Activated naive CD4-positive, alpha-beta T cell treated with anti-CD3 and anti-CD28 coated beads, Interleukin-2, amount 10 ng/mL, durations not matched to agents 7 days and 5 days (primary cell): ENCODE measurements at regions not wholly inside any gene's neighbourhood (a gene's known extent, or its start where the extent isn't known, plus 50 kb on each side); places are given as distances from the start of the nearest gene placed in this dataset.

ENCODE experiments used
- CTCF ChIA-PET: fragments of 350-600 bp; sonication (Branson Sonifier 250); formaldehyde crosslinking; loops from one replicate; lab custom pipeline; 2021; ENCODE audit warnings: antibody characterized with exemption; lab: Charles Lee
- DNase-seq: peaks from one replicate; pipeline ENCODE4 v3.0.0-alpha.2; 2020
- H3K27ac Mint-ChIP-seq: one replicate; pipeline ENCODE4 v1.8.0; 2021; ENCODE audit warnings: mild to moderate bottlenecking, moderate library complexity, mixed read lengths
- H3K27me3 Mint-ChIP-seq: one replicate; pipeline ENCODE4 v1.8.0; 2021; ENCODE audit warnings: mild to moderate bottlenecking, mixed read lengths
- H3K36me3 Mint-ChIP-seq: one replicate; pipeline ENCODE4 v1.8.0; 2021; ENCODE audit warnings: mixed read lengths
- H3K4me1 Mint-ChIP-seq: one replicate; pipeline ENCODE4 v1.8.0; 2021; ENCODE audit warnings: mixed read lengths
- H3K4me3 Mint-ChIP-seq: one replicate; pipeline ENCODE4 v1.8.0; 2021; ENCODE audit warnings: mild to moderate bottlenecking, moderate library complexity, mixed read lengths
- H3K9me3 Mint-ChIP-seq: one replicate; pipeline ENCODE4 v1.8.0; 2021; ENCODE audit warnings: mixed read lengths

DNA sequence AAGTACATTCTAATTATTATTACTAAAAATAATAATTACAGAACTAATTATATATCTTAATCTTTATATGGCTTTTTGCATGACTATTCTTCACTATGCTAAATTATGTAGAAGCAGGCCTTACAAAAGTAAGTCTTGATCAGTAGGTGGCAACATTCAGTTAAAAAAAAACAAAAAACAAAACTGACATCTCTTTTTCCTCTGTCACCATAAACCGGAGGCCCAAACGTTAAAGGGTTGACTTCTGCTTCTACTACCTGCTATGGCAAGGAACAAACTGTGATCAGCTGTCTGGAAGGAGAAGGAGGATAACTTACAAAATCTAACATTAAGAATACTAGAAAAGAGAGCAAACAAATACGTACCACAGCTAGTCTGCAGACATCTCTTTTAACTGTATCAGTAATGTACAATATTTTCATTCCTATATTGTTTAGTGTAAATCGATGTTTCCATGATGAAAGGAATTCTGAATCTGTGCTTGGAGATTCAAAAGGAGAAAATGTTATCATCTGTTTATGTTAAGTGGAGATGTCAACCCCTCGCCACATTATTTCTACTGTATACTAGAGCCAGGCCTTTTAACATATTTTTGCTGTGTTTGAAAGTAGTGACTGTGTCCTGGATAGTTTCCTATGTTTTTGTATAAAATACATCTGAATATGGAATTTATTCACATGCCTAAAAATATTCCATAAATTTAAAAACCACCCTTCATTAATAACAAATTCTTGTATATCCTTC lies 1525.4 kb downstream of the SLITRK1 start:
- Mint-ChIP-seq H3K9me3 (no peaks in the 10 kb centered on the region), H3K4me1 (no peaks in the 10 kb centered on the region), H3K27ac (no peak overlapping the region), H3K4me3 (no peak overlapping the region), H3K27me3 (no peaks in the 10 kb centered on the region), H3K36me3 (no peaks in the 10 kb centered on the region)
- CTCF ChIA-PET = no interaction called here
- no peak for DNase-seq

DNA sequence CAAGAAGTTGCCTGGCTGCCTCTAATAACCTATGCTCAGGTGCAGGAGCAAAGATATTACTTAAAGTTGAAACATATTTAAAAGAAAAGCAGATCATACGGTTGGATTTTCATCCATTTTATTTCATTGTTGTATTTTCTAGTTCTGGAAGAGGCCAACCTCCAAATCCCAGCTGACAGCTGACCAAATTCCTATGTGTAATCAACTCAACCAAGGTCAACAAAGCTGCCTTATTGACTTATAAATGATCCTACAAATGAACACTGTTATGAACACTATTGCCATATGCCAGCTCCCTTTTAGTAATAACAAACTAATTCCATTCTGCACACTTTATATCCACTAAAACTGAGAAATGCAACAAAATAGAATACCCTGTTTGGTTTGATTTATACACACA lies 1537.4 kb downstream of the SLITRK1 start:
- peaks cover 6% of the 10 kb centered on the region for H3K9me3 Mint-ChIP-seq
- H3K27ac Mint-ChIP-seq = no peak overlapping the region
- no peak for DNase-seq
- no peaks in the 10 kb centered on the region for H3K27me3 Mint-ChIP-seq
- CTCF ChIA-PET = no interaction called here
- no peaks in the 10 kb centered on the region for H3K36me3 Mint-ChIP-seq
- no peaks in the 10 kb centered on the region for H3K4me1 Mint-ChIP-seq
- no peak overlapping the region for H3K4me3 Mint-ChIP-seq

- Mint-ChIP-seq H3K4me3 (no peak overlapping the region), H3K27me3 (no peaks in the 10 kb centered on the region), H3K4me1 (no peaks in the 10 kb centered on the region), H3K9me3 (peaks cover 8% of the 10 kb centered on the region), H3K36me3 (no peaks in the 10 kb centered on the region), H3K27ac (no peak overlapping the region)
- CTCF ChIA-PET = no interaction called here
- no peak for DNase-seq
These were observed 1541.2 kb downstream of the SLITRK1 start for GRCh38 chr13:82341116-82341515.

- H3K9me3 Mint-ChIP-seq = peaks cover 5% of the 10 kb centered on the region
- DNase-seq = no peak
- H3K27ac Mint-ChIP-seq = no peak overlapping the region
- no peaks in the 10 kb centered on the region for H3K27me3 Mint-ChIP-seq
- H3K4me3 Mint-ChIP-seq = no peak overlapping the region
- no peaks in the 10 kb centered on the region for H3K4me1 Mint-ChIP-seq
- no peaks in the 10 kb centered on the region for H3K36me3 Mint-ChIP-seq
- CTCF ChIA-PET = no interaction called here
These were observed 1551.8 kb downstream of the SLITRK1 start for GRCh38 chr13:82330499-82330898.

- Mint-ChIP-seq H3K27me3 (no peaks in the 10 kb centered on the region), H3K4me3 (no peak overlapping the region), H3K9me3 (peaks cover 19% of the 10 kb centered on the region), H3K27ac (no peak overlapping the region), H3K36me3 (no peaks in the 10 kb centered on the region), H3K4me1 (no peaks in the 10 kb centered on the region)
- DNase-seq = no peak
- CTCF ChIA-PET = no interaction called here
These were observed 1559.2 kb downstream of the SLITRK1 start for GRCh38 chr13:82323101-82323500.

- Mint-ChIP-seq H3K36me3 (no peaks in the 10 kb centered on the region), H3K9me3 (peaks cover 5% of the 10 kb centered on the region), H3K4me3 (no peak overlapping the region), H3K4me1 (no peaks in the 10 kb centered on the region), H3K27me3 (no peaks in the 10 kb centered on the region), H3K27ac (no peak overlapping the region)
- CTCF ChIA-PET = no interaction called here
- no peak for DNase-seq
These were observed 1576.7 kb downstream of the SLITRK1 start for GRCh38 chr13:82305588-82305987.

DNA sequence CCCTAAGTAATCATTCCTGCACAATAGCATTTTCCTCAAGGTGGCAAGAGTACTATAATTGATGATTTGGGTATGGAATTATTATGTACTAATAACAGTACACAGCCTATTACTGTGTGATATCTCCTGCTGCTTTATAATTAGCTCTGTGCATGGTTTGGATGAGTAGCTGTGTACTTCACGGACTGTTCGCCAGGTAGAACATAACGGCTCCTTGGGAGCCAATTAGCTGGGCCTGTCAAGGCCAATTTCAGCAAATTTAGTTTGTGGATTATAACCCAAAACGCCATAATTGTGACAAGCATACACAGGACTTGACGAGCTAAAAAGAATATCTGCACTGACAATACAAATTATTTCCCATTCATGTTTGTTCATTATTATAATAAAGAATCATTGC lies 1584.2 kb downstream of the SLITRK1 start:
- no peak for DNase-seq
- Mint-ChIP-seq H3K36me3 (no peaks in the 10 kb centered on the region), H3K27ac (no peak overlapping the region), H3K9me3 (peaks cover 12% of the 10 kb centered on the region), H3K4me1 (no peaks in the 10 kb centered on the region), H3K27me3 (no peaks in the 10 kb centered on the region), H3K4me3 (no peak overlapping the region)
- CTCF ChIA-PET = no interaction called here

DNA sequence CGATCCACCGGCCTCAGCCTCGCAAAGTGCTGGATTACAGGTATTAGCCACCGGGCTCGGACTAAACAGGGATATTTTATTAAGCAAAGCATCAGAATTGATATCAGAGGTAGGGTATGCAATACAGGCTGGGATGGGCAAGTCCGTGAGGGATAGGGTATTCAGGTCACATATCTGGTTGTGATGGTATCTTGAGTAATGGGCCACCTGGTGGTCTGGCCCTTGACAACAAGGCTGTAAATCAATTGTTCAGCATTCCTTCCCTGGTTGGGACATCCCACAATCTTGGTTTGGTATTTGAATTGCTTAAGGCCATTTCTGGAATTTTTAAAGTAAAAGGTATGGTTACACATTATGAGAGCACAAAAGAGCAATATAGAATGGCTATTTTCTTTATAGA lies 1588.0 kb downstream of the SLITRK1 start:
- no peaks in the 10 kb centered on the region for H3K27me3 Mint-ChIP-seq
- peaks cover 8% of the 10 kb centered on the region for H3K9me3 Mint-ChIP-seq
- H3K4me1 Mint-ChIP-seq = no peaks in the 10 kb centered on the region
- no peaks in the 10 kb centered on the region for H3K36me3 Mint-ChIP-seq
- no peak for DNase-seq
- no peak overlapping the region for H3K4me3 Mint-ChIP-seq
- no peak overlapping the region for H3K27ac Mint-ChIP-seq
- CTCF ChIA-PET = no interaction called here

- DNase-seq = no peak
- no peaks in the 10 kb centered on the region for H3K27me3 Mint-ChIP-seq
- peaks cover 8% of the 10 kb centered on the region for H3K9me3 Mint-ChIP-seq
- H3K27ac Mint-ChIP-seq = no peak overlapping the region
- no peaks in the 10 kb centered on the region for H3K36me3 Mint-ChIP-seq
- CTCF ChIA-PET = no interaction called here
- no peak overlapping the region for H3K4me3 Mint-ChIP-seq
- no peaks in the 10 kb centered on the region for H3K4me1 Mint-ChIP-seq
These were observed 1589.9 kb downstream of the SLITRK1 start for GRCh38 chr13:82292334-82292733.

DNA sequence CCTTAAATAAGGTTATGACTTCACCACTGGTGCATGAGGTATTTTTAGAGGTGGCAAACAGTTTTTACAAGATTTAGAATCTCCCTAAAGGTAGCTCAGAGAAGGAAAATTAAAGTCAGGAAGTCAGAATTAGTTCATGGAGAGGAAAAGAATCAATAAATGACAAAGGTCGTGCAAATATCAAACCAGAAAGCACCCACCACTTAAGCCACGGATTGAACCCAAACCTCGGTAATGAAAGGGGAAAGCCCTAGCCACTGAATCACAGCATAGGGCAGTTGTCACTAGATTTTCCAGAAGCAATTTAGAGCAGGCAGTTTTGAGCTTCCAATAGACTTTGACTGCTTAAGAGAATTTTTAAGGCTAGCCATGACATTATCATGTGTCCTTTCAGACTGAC lies 1590.4 kb downstream of the SLITRK1 start:
- Mint-ChIP-seq H3K9me3 (peaks cover 8% of the 10 kb centered on the region), H3K27me3 (no peaks in the 10 kb centered on the region), H3K36me3 (no peaks in the 10 kb centered on the region), H3K27ac (no peak overlapping the region), H3K4me1 (no peaks in the 10 kb centered on the region), H3K4me3 (no peak overlapping the region)
- CTCF ChIA-PET = no interaction called here
- DNase-seq = no peak

- Mint-ChIP-seq H3K36me3 (no peaks in the 10 kb centered on the region), H3K27ac (no peak overlapping the region), H3K4me1 (no peaks in the 10 kb centered on the region), H3K4me3 (no peak overlapping the region), H3K27me3 (no peaks in the 10 kb centered on the region), H3K9me3 (no peaks in the 10 kb centered on the region)
- no peak for DNase-seq
- CTCF ChIA-PET = no interaction called here
These were observed 1606.6 kb downstream of the SLITRK1 start for GRCh38 chr13:82275644-82276043.

GRCh38 chr13:82259284-82259683 lies 1623.0 kb downstream of the SLITRK1 start:
- Mint-ChIP-seq H3K4me1 (no peaks in the 10 kb centered on the region), H3K36me3 (no peaks in the 10 kb centered on the region), H3K27me3 (no peaks in the 10 kb centered on the region), H3K27ac (no peak overlapping the region), H3K9me3 (peaks cover 14% of the 10 kb centered on the region), H3K4me3 (no peak overlapping the region)
- DNase-seq = no peak
- CTCF ChIA-PET = no interaction called here

DNA sequence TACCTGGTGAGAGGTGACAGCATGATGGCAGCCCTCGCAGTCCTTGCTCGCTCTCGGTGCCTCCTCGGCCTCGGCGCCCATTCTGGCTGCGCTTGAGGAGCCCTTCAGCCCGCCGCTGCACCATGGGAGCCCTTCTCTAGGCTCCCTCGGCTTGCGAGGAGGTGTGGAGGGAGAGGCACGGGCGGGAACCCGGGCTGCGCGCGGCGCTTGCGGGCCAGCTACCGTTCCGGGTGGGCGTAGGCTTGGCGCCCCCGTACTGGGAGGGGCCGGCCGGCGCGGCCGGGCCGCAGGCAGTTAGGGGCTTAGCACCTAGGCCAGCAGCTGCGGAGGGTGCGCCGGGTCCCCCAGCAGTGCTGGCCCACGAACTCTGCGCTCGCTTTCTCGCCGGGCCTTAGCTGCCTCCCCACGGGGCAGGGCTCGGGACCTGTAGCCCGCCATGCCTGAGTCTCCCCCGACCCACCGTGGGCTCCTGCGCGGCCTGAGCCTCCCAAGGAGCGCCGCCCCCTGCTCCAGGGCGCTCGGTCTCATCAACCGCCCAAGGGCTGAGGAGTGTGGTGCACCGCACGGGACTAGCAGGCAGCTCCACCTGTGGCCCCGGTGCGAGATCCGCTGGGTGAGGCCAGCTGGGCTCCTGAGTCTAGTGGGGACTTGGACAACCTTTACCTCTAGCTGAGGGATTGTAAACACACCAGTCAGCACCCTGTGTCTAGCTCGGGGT lies 1624.3 kb downstream of the SLITRK1 start:
- no peak overlapping the region for H3K4me3 Mint-ChIP-seq
- H3K4me1 Mint-ChIP-seq = no peaks in the 10 kb centered on the region
- H3K9me3 Mint-ChIP-seq = peaks cover 14% of the 10 kb centered on the region
- no peak overlapping the region for H3K27ac Mint-ChIP-seq
- H3K36me3 Mint-ChIP-seq = no peaks in the 10 kb centered on the region
- no peak for DNase-seq
- no peaks in the 10 kb centered on the region for H3K27me3 Mint-ChIP-seq
- CTCF ChIA-PET = no interaction called here

- Mint-ChIP-seq H3K36me3 (no peaks in the 10 kb centered on the region), H3K4me1 (no peaks in the 10 kb centered on the region), H3K27me3 (no peaks in the 10 kb centered on the region), H3K4me3 (no peak overlapping the region), H3K9me3 (peaks cover 1% of the 10 kb centered on the region), H3K27ac (no peak overlapping the region)
- CTCF ChIA-PET = no interaction called here
- no peak for DNase-seq
These were observed 1633.5 kb downstream of the SLITRK1 start for GRCh38 chr13:82248762-82249161.

- no peak overlapping the region for H3K4me3 Mint-ChIP-seq
- H3K4me1 Mint-ChIP-seq = no peaks in the 10 kb centered on the region
- CTCF ChIA-PET = no interaction called here
- H3K27ac Mint-ChIP-seq = no peak overlapping the region
- no peaks in the 10 kb centered on the region for H3K36me3 Mint-ChIP-seq
- no peak for DNase-seq
- H3K27me3 Mint-ChIP-seq = no peaks in the 10 kb centered on the region
- H3K9me3 Mint-ChIP-seq = peaks cover 1% of the 10 kb centered on the region
These were observed 1636.4 kb downstream of the SLITRK1 start for GRCh38 chr13:82245860-82246259.
